Glutamatergic neuron (in vitro differentiated cells): ENCODE measurements at regions not wholly inside any gene's neighbourhood (a gene's known extent, or its start where the extent isn't known, plus 50 kb on each side); places are given as distances from the start of the nearest gene placed in this dataset.
A peak's percentile ranks its signal among the peaks of the same experiment; 100 is the strongest.

Experiments
- DNase-seq: peaks from one replicate; pipeline ENCODE4 v3.0.0; 2022
- H3K27ac Mint-ChIP-seq: one replicate; pipeline ENCODE4 v1.8.0; 2020; ENCODE audit warnings: mild to moderate bottlenecking, mixed read lengths, inconsistent platforms; ENCODE audit not compliant: unreplicated experiment
- H3K27me3 Mint-ChIP-seq: one replicate; pipeline ENCODE4 v1.8.0; 2020; ENCODE audit warnings: mild to moderate bottlenecking, moderate library complexity, mixed read lengths, inconsistent platforms; ENCODE audit not compliant: unreplicated experiment
- H3K36me3 Mint-ChIP-seq: one replicate; pipeline ENCODE4 v1.8.0; 2020; ENCODE audit warnings: mild to moderate bottlenecking, mixed read lengths, inconsistent platforms; ENCODE audit not compliant: unreplicated experiment
- H3K4me1 Mint-ChIP-seq: one replicate; pipeline ENCODE4 v1.8.0; 2020; ENCODE audit warnings: mild to moderate bottlenecking, low read depth, mixed read lengths, inconsistent platforms; ENCODE audit not compliant: unreplicated experiment
- H3K4me3 Mint-ChIP-seq: one replicate; pipeline ENCODE4 v1.8.0; 2020; ENCODE audit warnings: mild to moderate bottlenecking, mixed read lengths, inconsistent platforms; ENCODE audit not compliant: unreplicated experiment
- H3K9me3 Mint-ChIP-seq: one replicate; pipeline ENCODE4 v1.8.0; 2020; ENCODE audit warnings: mild to moderate bottlenecking, moderate library complexity, mixed read lengths, inconsistent platforms; ENCODE audit not compliant: unreplicated experiment
- CTCF ChIP-seq: fragments of 200-600 bp; sonication (generic); IDR thresholded peaks from one replicate; pipeline ENCODE4 v1.5.0; 2021; ENCODE audit not compliant: partially characterized antibody, unreplicated experiment

- TF ChIP-seq CTCF, result no peak
- no peak for DNase-seq
- peaks cover 33% of the 10 kb centered on the region for H3K36me3 Mint-ChIP-seq
- H3K4me3 Mint-ChIP-seq, result no peak overlapping the region
- peaks cover 6% of the 10 kb centered on the region for H3K27me3 Mint-ChIP-seq
- peaks cover 17% of the 10 kb centered on the region for H3K4me1 Mint-ChIP-seq
- peaks cover 10% of the 10 kb centered on the region for H3K9me3 Mint-ChIP-seq
- no peak overlapping the region for H3K27ac Mint-ChIP-seq
These were observed 52.5 kb upstream of the WDFY3 start for GRCh38 chr4:85018983-85019382.

- peaks cover 17% of the 10 kb centered on the region for H3K4me1 Mint-ChIP-seq
- H3K27ac Mint-ChIP-seq, result no peak overlapping the region
- DNase-seq, result no peak
- peaks cover 6% of the 10 kb centered on the region for H3K27me3 Mint-ChIP-seq
- no peak overlapping the region for H3K4me3 Mint-ChIP-seq
- TF ChIP-seq CTCF, result no peak
- peaks cover 33% of the 10 kb centered on the region for H3K36me3 Mint-ChIP-seq
- peaks cover 10% of the 10 kb centered on the region for H3K9me3 Mint-ChIP-seq
These were observed 52.9 kb upstream of the WDFY3 start for GRCh38 chr4:85019411-85019810.

- no peak overlapping the region for H3K4me3 Mint-ChIP-seq
- H3K27me3 Mint-ChIP-seq, result peaks cover 4% of the 10 kb centered on the region
- peaks cover 15% of the 10 kb centered on the region for H3K9me3 Mint-ChIP-seq
- peaks cover 31% of the 10 kb centered on the region for H3K36me3 Mint-ChIP-seq
- H3K27ac Mint-ChIP-seq, result no peak overlapping the region
- no peak for TF ChIP-seq CTCF
- DNase-seq, result no peak
- H3K4me1 Mint-ChIP-seq, result peaks cover 20% of the 10 kb centered on the region
These were observed 58.2 kb upstream of the WDFY3 start for GRCh38 chr4:85024671-85025070.

GRCh38 chr4:85028910-85029309, 62.4 kb upstream of the WDFY3 start:
- H3K36me3 Mint-ChIP-seq, result peaks cover 43% of the 10 kb centered on the region
- TF ChIP-seq CTCF, result no peak
- no peak overlapping the region for H3K4me3 Mint-ChIP-seq
- peaks cover 7% of the 10 kb centered on the region for H3K27me3 Mint-ChIP-seq
- peaks cover 12% of the 10 kb centered on the region for H3K4me1 Mint-ChIP-seq
- no peak for DNase-seq
- peak overlapping the region; percentile 88 for H3K27ac Mint-ChIP-seq
- peaks cover 23% of the 10 kb centered on the region for H3K9me3 Mint-ChIP-seq

- H3K36me3 Mint-ChIP-seq, result peaks cover 48% of the 10 kb centered on the region
- H3K27ac Mint-ChIP-seq, result peak overlapping the region; percentile 88
- TF ChIP-seq CTCF, result no peak
- peaks cover 11% of the 10 kb centered on the region for H3K27me3 Mint-ChIP-seq
- peak; percentile 34 for DNase-seq
- H3K4me3 Mint-ChIP-seq, result no peak overlapping the region
- H3K9me3 Mint-ChIP-seq, result peaks cover 28% of the 10 kb centered on the region
- peaks cover 12% of the 10 kb centered on the region for H3K4me1 Mint-ChIP-seq
These were observed 63.0 kb upstream of the WDFY3 start for GRCh38 chr4:85029453-85029852.
